Heart left ventricle (tissue), 16 donors: ENCODE measurements at regions not wholly inside any gene's neighbourhood (a gene's known extent, or its start where the extent isn't known, plus 50 kb on each side); places are given as distances from the start of the nearest gene placed in this dataset.

ENCODE experiments used
- ATAC-seq, 4 donors: fragments of 200-7000 bp; cut with Tn5 transposase; one replicate each; pipeline ENCODE4 v1.9.1; 2020 to 2022; ENCODE audit warnings: moderate library complexity in 4 of 4, mild to moderate bottlenecking in 3 of 4, moderate number of reproducible peaks in 1 of 4
- DNase-seq, 5 donors: peaks; one replicate each; pipeline ENCODE4 v3.0.0-alpha.2; 2020
- H3K27ac ChIP-seq, 12 donors: fragments of 200-600 bp; sonication (generic) in 4 of 12; one replicate each; pipeline versions ENCODE4 v1.5.0 to v1.8.0; 2016 to 2022; ENCODE audit warnings: mild to moderate bottlenecking in 2 of 12
- H3K27me3 ChIP-seq, 9 donors: fragments of 200-600 bp; sonication (generic) in 2 of 9; one replicate each; pipeline versions ENCODE4 v1.5.1 to v1.8.0; 2016 to 2022; ENCODE audit warnings: mild to moderate bottlenecking in 3 of 9
- H3K36me3 ChIP-seq, 9 donors: fragments of 200-600 bp; sonication (generic) in 2 of 9; one replicate each; pipeline versions ENCODE4 v1.5.0 to v1.8.0; 2018 to 2022; ENCODE audit warnings: mild to moderate bottlenecking in 2 of 9
- H3K4me1 ChIP-seq, 12 donors: fragments of 200-600 bp; sonication (generic) in 4 of 12; one replicate each; pipeline versions ENCODE4 v1.5.0 to v1.8.0; 2016 to 2022; ENCODE audit warnings: mild to moderate bottlenecking in 3 of 12
- H3K4me3 ChIP-seq, 12 donors: fragments of 200-600 bp; sonication (generic) in 4 of 12; one replicate each; pipeline versions ENCODE4 v1.5.0 to v1.8.0; 2017 to 2022; ENCODE audit warnings: mild to moderate bottlenecking in 9 of 12, moderate library complexity in 4 of 12
- H3K9me3 ChIP-seq, 12 donors: fragments of 200-600 bp; sonication (generic) in 4 of 12; one replicate each; pipeline versions ENCODE4 v1.5.0 to v1.8.0; 2016 to 2022; ENCODE audit warnings: mild to moderate bottlenecking in 1 of 12
- CTCF ChIP-seq, 12 donors: fragments of 200-600 bp; sonication (generic) in 4 of 12; IDR thresholded peaks; one replicate each; pipeline versions ENCODE4 v1.5.0 to v1.8.0; 2018 to 2022; ENCODE audit warnings: antibody characterized with exemption in 12 of 12, mild to moderate bottlenecking in 5 of 12
- POLR2A ChIP-seq, 2 donors: fragments of 450-650 bp; IDR thresholded peaks; one replicate each; pipeline ENCODE4 v1.6.1; 2017; ENCODE audit warnings: antibody characterized with exemption in 2 of 2, mild to moderate bottlenecking in 2 of 2, moderate library complexity in 2 of 2
- WGBS, 4 donors: extraction: QIAGEN DNeasy Blood & Tissue Kit in 2 of 4; methylation state at CpG; one replicate each; pipeline versions ENCODE4 v1.1.5 to v1.1.7; 2013 to 2018; 5-methylcytosine and 5-hydroxymethylcytosine counted together
- intact Hi-C, 10 donors: fragments of 100-400 bp; cut with DNase I; formaldehyde crosslinking; loops; one replicate each; pipeline versions ENCODE4 v1.11.1 to v1.14.2; 2022
- donor health status: ischemic (EF 13 %, LVEDD 7.1; RV severe dilation, severe dysfunction).
- donor health status: healthy with polysubstance abuse.
- donor health status: DM: no; HTN: yes; CAD: no.
- donor health status: DM: no; HTN: no; CAD: no.
- donor health status: ischemic (EF 25% LVEDD 6.9; RV normal size, moderate dysfunction).
- donor health status: ischemic (EF 25% LVEDD 5.7; RV mildly dilated, moderate dysfunction).
- donor health status: healthy.
- donor health status: DM: yes; HTN: yes; CAD: no.
- donor health status: ischemic (EF 35%, LVEDD 5.7; RV mildly dilated, moderate dysfunction).
- donor health status: nonischemic (EF 11% LVEDD 7.7; RV severe dilation, severe dysfunction).
- donor health status: DM: yes; HTN: yes; CAD: no.
- donor health status: PGD.
- donor health status: ischemic (EF 29% LVEDD 5.4; RV normal size, mild dysfunction).
- donor health status: nonischemic (EF 23%, LVEDD 6.1; RV moderate dilation, normal function).

GRCh38 chr20:52789716-52790115 lies 182.4 kb upstream of the TSHZ2 start:
- Histone ChIP-seq H3K4me3 (no peak overlapping the region), H3K9me3 (no peaks in the 10 kb centered on the region), H3K4me1 (no peaks in the 10 kb centered on the region), H3K27ac (no peak overlapping the region), H3K36me3 (no peaks in the 10 kb centered on the region), H3K27me3 (no peaks in the 10 kb centered on the region)
- TF ChIP-seq POLR2A (IDR thresholded peaks at IDR 0.05) (no peak), CTCF (IDR thresholded peaks at IDR 0.05) (no peak)
- DNase-seq (no peak), ATAC-seq (no peak)
- intact Hi-C loops = no loop called here
- WGBS, 4 donors = 90 to 93% (median 91%) methylated on average over 2 of the region's 2 CpGs

GRCh38 chr20:52787962-52788361 lies 184.2 kb upstream of the TSHZ2 start:
- no peaks in the 10 kb centered on the region for H3K4me1 ChIP-seq
- no peaks in the 10 kb centered on the region for H3K9me3 ChIP-seq
- H3K27ac ChIP-seq = no peak overlapping the region
- 75 to 84% (median 79%) methylated on average over 3 of the region's 3 CpGs for WGBS, 4 donors
- no peak for DNase-seq
- no peaks in the 10 kb centered on the region for H3K27me3 ChIP-seq
- no peak overlapping the region for H3K4me3 ChIP-seq
- ATAC-seq = no peak
- intact Hi-C loops = no loop called here
- TF ChIP-seq POLR2A (IDR thresholded peaks at IDR 0.05) = no peak
- no peak for TF ChIP-seq CTCF (IDR thresholded peaks at IDR 0.05)
- H3K36me3 ChIP-seq = no peaks in the 10 kb centered on the region

GRCh38 chr20:52787216-52787615 lies 184.9 kb upstream of the TSHZ2 start:
- H3K4me1 ChIP-seq = no peaks in the 10 kb centered on the region
- H3K4me3 ChIP-seq = no peak overlapping the region
- 74 to 82% (median 75%) methylated on average over 3 of the region's 3 CpGs for WGBS, 4 donors
- no peaks in the 10 kb centered on the region for H3K27me3 ChIP-seq
- H3K9me3 ChIP-seq = no peaks in the 10 kb centered on the region
- intact Hi-C loops = no loop called here
- DNase-seq (no peak), ATAC-seq (no peak)
- H3K27ac ChIP-seq = no peak overlapping the region
- H3K36me3 ChIP-seq = no peaks in the 10 kb centered on the region
- no peak for TF ChIP-seq CTCF (IDR thresholded peaks at IDR 0.05)
- TF ChIP-seq POLR2A (IDR thresholded peaks at IDR 0.05) = no peak

- TF ChIP-seq POLR2A (IDR thresholded peaks at IDR 0.05) (no peak), CTCF (IDR thresholded peaks at IDR 0.05) (no peak)
- no peaks in the 10 kb centered on the region for H3K4me1 ChIP-seq
- 52 to 60% (median 57%) methylated on average over 6 of the region's 6 CpGs for WGBS, 4 donors
- H3K4me3 ChIP-seq = no peak overlapping the region
- intact Hi-C loops = no loop called here
- no peaks in the 10 kb centered on the region for H3K9me3 ChIP-seq
- H3K27ac ChIP-seq = no peak overlapping the region
- ATAC-seq = peak in 1 of 4 donors; percentile 53
- H3K27me3 ChIP-seq = no peaks in the 10 kb centered on the region
- H3K36me3 ChIP-seq = no peaks in the 10 kb centered on the region
- no peak for DNase-seq
Observed at GRCh38 chr20:52785679-52786078, 186.5 kb upstream of the TSHZ2 start.
